PC-9 (cell line): ENCODE measurements at regions not wholly inside any gene's neighbourhood (a gene's known extent, or its start where the extent isn't known, plus 50 kb on each side); places are given as distances from the start of the nearest gene placed in this dataset.

Source experiments
- BruUV-seq: library from RNA; stranded (reverse); fragments of 400-500 nt; replicated peaks from 2 replicates; lab custom pipeline; 2021; lab: Mats Ljungman, UMichigan
- CTCF ChIA-PET: fragments of 300-600 bp; sonication (Branson Sonifier 250); formaldehyde crosslinking; loops from one replicate; lab custom pipeline; 2022; ENCODE audit warnings: antibody characterized with exemption; lab: Charles Lee
- POLR2A ChIA-PET: fragments of 300-600 bp; sonication (Branson Sonifier 250); formaldehyde crosslinking; loops from one replicate; lab custom pipeline; 2022; ENCODE audit warnings: antibody characterized with exemption; ENCODE audit not compliant: unreplicated experiment; lab: Charles Lee
- DNase-seq, 2 experiments: peaks; one replicate each; pipeline versions ENCODE4 v3.0.0 to v3.0.0-alpha.2; 2015 to 2022; ENCODE audit warnings: mixed read lengths in 1 of 2
- H2AFZ ChIP-seq: fragments of 200-600 bp; sonication (generic); 2 replicates; pipeline ENCODE4 v1.8.1; 2017; ENCODE audit warnings: antibody characterized with exemption
- H3F3A ChIP-seq: fragments of 200-600 bp; sonication (generic); 2 replicates; pipeline ENCODE4 v1.8.1; 2017; ENCODE audit warnings: antibody characterized with exemption, mild to moderate bottlenecking, low read depth; ENCODE audit not compliant: insufficient read depth
- H3K27ac ChIP-seq: fragments of 200-600 bp; sonication (generic); 2 replicates; pipeline ENCODE4 v1.6.1; 2016; ENCODE audit warnings: mixed run types
- H3K27me3 ChIP-seq: fragments of 200-600 bp; sonication (generic); 2 replicates; pipeline ENCODE4 v1.6.1; 2016; ENCODE audit warnings: low read depth, mixed run types; ENCODE audit not compliant: insufficient read depth
- H3K36me3 ChIP-seq: fragments of 200-600 bp; sonication (generic); 2 replicates; pipeline ENCODE4 v1.6.1; 2016; ENCODE audit warnings: low read depth, mixed run types
- H3K4me1 ChIP-seq: fragments of 200-600 bp; sonication (generic); replicated peaks from 2 replicates; pipeline ENCODE4 v1.6.1; 2016; ENCODE audit warnings: mixed run types; ENCODE audit not compliant: insufficient read depth
- H3K4me2 ChIP-seq: fragments of 200-600 bp; sonication (generic); 2 replicates; pipeline ENCODE4 v1.6.1; 2017; ENCODE audit warnings: mixed run types
- H3K4me3 ChIP-seq: fragments of 200-600 bp; sonication (generic); 2 replicates; pipeline ENCODE4 v1.6.1; 2016; ENCODE audit warnings: mixed run types
- H3K79me2 ChIP-seq: fragments of 200-600 bp; sonication (generic); 2 replicates; pipeline ENCODE4 v1.6.1; 2017; ENCODE audit warnings: low read depth, mixed run types
- H3K9me2 ChIP-seq: fragments of 200-600 bp; sonication (generic); 2 replicates; pipeline ENCODE4 v1.8.1; 2017; ENCODE audit warnings: mild to moderate bottlenecking; ENCODE audit not compliant: insufficient read depth
- H3K9me3 ChIP-seq: fragments of 200-600 bp; sonication (generic); 2 replicates; pipeline ENCODE4 v1.8.1; 2016; ENCODE audit warnings: low read depth; ENCODE audit not compliant: insufficient read depth
- H4K20me1 ChIP-seq: fragments of 200-600 bp; sonication (generic); 2 replicates; pipeline ENCODE4 v1.8.1; 2017; ENCODE audit not compliant: insufficient read depth
- EZH2 ChIP-seq: fragments of 200-600 bp; sonication (generic); IDR thresholded peaks from 2 replicates; pipeline ENCODE4 v1.8.0; 2017; ENCODE audit warnings: antibody characterized with exemption, low read depth
- intact Hi-C: fragments of 100-400 bp; cut with micrococcal nuclease; formaldehyde crosslinking; loops from one replicate; pipeline ENCODE4 v1.10.0; 2022; ENCODE audit not compliant: unreplicated experiment
- TF ChIP-seq, protein P1 (sequence below): fragments of 200-600 bp; sonication (generic); conservative IDR thresholded peaks from 2 replicates; pipeline ENCODE4 v1.6.1; 2017; ENCODE audit warnings: mixed run types, antibody characterized with exemption, mild to moderate bottlenecking, moderate library complexity

DNA sequence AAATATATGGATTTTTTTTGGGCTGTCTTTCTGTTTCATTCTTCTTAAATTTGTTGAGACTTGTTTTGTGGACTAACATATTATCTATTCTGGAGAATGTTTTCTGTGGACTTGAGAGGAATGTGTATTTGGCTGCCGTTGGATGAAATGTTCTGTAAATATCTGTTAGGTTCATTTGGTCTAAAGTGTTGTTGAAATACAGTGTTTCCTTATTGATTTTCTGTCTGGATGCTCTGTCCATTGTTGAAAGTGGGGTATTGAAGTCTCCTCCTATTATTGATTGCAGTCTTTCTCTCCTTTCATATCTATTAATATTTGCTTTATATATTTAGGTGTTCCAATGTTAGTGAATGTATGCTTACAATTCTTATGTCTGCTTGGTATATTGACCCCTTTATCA, 431.8 kb downstream of the RAPGEF2 start:
- H3K4me1 ChIP-seq: no peaks in the 10 kb centered on the region
- ChIA-PET POLR2A (no interaction called here), CTCF (no interaction called here)
- no peak overlapping the region for H3K27ac ChIP-seq
- BruUV-seq: no TSS peak
- no peak for DNase-seq
- H3K27me3 ChIP-seq: no peaks in the 10 kb centered on the region
- no peaks in the 10 kb centered on the region for H3K9me2 ChIP-seq
- H2AFZ ChIP-seq: no peak overlapping the region
- no peaks in the 10 kb centered on the region for H3K79me2 ChIP-seq
- no peaks in the 10 kb centered on the region for H3K9me3 ChIP-seq
- H3K4me2 ChIP-seq: no peak overlapping the region
- TF ChIP-seq, protein P1, sequence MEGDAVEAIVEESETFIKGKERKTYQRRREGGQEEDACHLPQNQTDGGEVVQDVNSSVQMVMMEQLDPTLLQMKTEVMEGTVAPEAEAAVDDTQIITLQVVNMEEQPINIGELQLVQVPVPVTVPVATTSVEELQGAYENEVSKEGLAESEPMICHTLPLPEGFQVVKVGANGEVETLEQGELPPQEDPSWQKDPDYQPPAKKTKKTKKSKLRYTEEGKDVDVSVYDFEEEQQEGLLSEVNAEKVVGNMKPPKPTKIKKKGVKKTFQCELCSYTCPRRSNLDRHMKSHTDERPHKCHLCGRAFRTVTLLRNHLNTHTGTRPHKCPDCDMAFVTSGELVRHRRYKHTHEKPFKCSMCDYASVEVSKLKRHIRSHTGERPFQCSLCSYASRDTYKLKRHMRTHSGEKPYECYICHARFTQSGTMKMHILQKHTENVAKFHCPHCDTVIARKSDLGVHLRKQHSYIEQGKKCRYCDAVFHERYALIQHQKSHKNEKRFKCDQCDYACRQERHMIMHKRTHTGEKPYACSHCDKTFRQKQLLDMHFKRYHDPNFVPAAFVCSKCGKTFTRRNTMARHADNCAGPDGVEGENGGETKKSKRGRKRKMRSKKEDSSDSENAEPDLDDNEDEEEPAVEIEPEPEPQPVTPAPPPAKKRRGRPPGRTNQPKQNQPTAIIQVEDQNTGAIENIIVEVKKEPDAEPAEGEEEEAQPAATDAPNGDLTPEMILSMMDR: no peak
- no peak for TF ChIP-seq EZH2
- H4K20me1 ChIP-seq: no peaks in the 10 kb centered on the region
- no peaks in the 10 kb centered on the region for H3F3A ChIP-seq
- H3K36me3 ChIP-seq: no peaks in the 10 kb centered on the region
- intact Hi-C loops: no loop called here
- H3K4me3 ChIP-seq: no peak overlapping the region

- no peak overlapping the region for H3K27ac ChIP-seq
- no peak overlapping the region for H2AFZ ChIP-seq
- POLR2A ChIA-PET: no interaction called here
- intact Hi-C loops: no loop called here
- H3K4me1 ChIP-seq: no peaks in the 10 kb centered on the region
- no peaks in the 10 kb centered on the region for H3F3A ChIP-seq
- H3K27me3 ChIP-seq: no peaks in the 10 kb centered on the region
- no peak overlapping the region for H3K4me2 ChIP-seq
- TF ChIP-seq EZH2: no peak
- TF ChIP-seq, protein P1: no peak
- no peak for DNase-seq
- H3K79me2 ChIP-seq: no peaks in the 10 kb centered on the region
- no peak overlapping the region for H3K4me3 ChIP-seq
- no peaks in the 10 kb centered on the region for H3K9me3 ChIP-seq
- CTCF ChIA-PET: no interaction called here
- peaks cover 3% of the 10 kb centered on the region; the same call in 1 of the 2 replicates for H3K9me2 ChIP-seq
- H4K20me1 ChIP-seq: no peaks in the 10 kb centered on the region
- no TSS peak for BruUV-seq
- H3K36me3 ChIP-seq: no peaks in the 10 kb centered on the region
Measured at GRCh38 chr4:159538556-159538955, 435.7 kb downstream of the RAPGEF2 start.

GRCh38 chr4:159540038-159540437, 437.2 kb downstream of the RAPGEF2 start:
- Histone ChIP-seq H3F3A (no peaks in the 10 kb centered on the region), H3K27ac (no peak overlapping the region), H3K4me1 (no peaks in the 10 kb centered on the region), H3K9me3 (no peaks in the 10 kb centered on the region), H3K27me3 (no peaks in the 10 kb centered on the region), H3K9me2 (peaks cover 3% of the 10 kb centered on the region; the same call in 1 of the 2 replicates), H2AFZ (no peak overlapping the region), H3K4me3 (no peak overlapping the region), H3K4me2 (no peak overlapping the region), H4K20me1 (no peaks in the 10 kb centered on the region), H3K36me3 (no peaks in the 10 kb centered on the region), H3K79me2 (no peaks in the 10 kb centered on the region)
- CTCF ChIA-PET: no interaction called here
- POLR2A ChIA-PET: no interaction called here
- DNase-seq: no peak
- intact Hi-C loops: no loop called here
- TF ChIP-seq EZH2: no peak
- TF ChIP-seq, protein P1: no peak
- BruUV-seq: no TSS peak
